ENCODE measurements at regions not wholly inside any gene's neighbourhood (a gene's known extent, or its start where the extent isn't known, plus 50 kb on each side); places are given as distances from the start of the nearest gene placed in this dataset.

- Histone ChIP-seq H3F3A (ENCODE audit: low read depth) (no peaks in the 10 kb centered on the region), H3K9me3 (ENCODE audit: insufficient read depth, low read depth, low read length) (no peaks in the 10 kb centered on the region), H2AFZ (ENCODE audit: low read length) (no peak overlapping the region), H3K4me1 (ENCODE audit: insufficient read depth, low read length, poor library complexity, severe bottlenecking) (no peaks in the 10 kb centered on the region), H3K9me2 (replicated peaks; ENCODE audit: low read depth, low read length) (no peaks in the 10 kb centered on the region), H3K4me3 (ENCODE audit: low read length, poor library complexity, severe bottlenecking) (no peak overlapping the region), H3K4me2 (ENCODE audit: low read depth, low read length, poor library complexity, severe bottlenecking) (no peak overlapping the region), H3K36me3 (ENCODE audit: insufficient read depth, low read length) (no peaks in the 10 kb centered on the region), H3K79me2 (ENCODE audit: insufficient read depth, low read length) (no peaks in the 10 kb centered on the region), H3K9ac (ENCODE audit: low read depth, low read length, poor library complexity, severe bottlenecking) (no peak overlapping the region), H4K20me1 (ENCODE audit: insufficient read depth, low read length, poor library complexity, severe bottlenecking) (no peaks in the 10 kb centered on the region), H3K27me3 (ENCODE audit: insufficient read depth, low read length, poor library complexity, severe bottlenecking) (no peaks in the 10 kb centered on the region)
- no peak for TF ChIP-seq CTCF (conservative IDR thresholded peaks at IDR 0.05; ENCODE audit: low read length)
- TF ChIP-seq EZH2phosphoT487 (IDR thresholded peaks at IDR 0.05; ENCODE audit: borderline replicate concordance): no peak
These were observed 112.6 kb upstream of the ARRDC3 start for GRCh38 chr5:91495699-91496098.

- Histone ChIP-seq H3K36me3 (ENCODE audit: insufficient read depth, low read length) (no peaks in the 10 kb centered on the region), H3K27me3 (ENCODE audit: insufficient read depth, low read length, poor library complexity, severe bottlenecking) (no peaks in the 10 kb centered on the region), H3K9ac (ENCODE audit: low read depth, low read length, poor library complexity, severe bottlenecking) (no peak overlapping the region), H3K4me2 (ENCODE audit: low read depth, low read length, poor library complexity, severe bottlenecking) (no peak overlapping the region), H3K4me1 (ENCODE audit: insufficient read depth, low read length, poor library complexity, severe bottlenecking) (no peaks in the 10 kb centered on the region), H3K9me3 (ENCODE audit: insufficient read depth, low read depth, low read length) (no peaks in the 10 kb centered on the region), H3F3A (ENCODE audit: low read depth) (no peaks in the 10 kb centered on the region), H2AFZ (ENCODE audit: low read length) (no peak overlapping the region), H4K20me1 (ENCODE audit: insufficient read depth, low read length, poor library complexity, severe bottlenecking) (no peaks in the 10 kb centered on the region), H3K4me3 (ENCODE audit: low read length, poor library complexity, severe bottlenecking) (no peak overlapping the region), H3K79me2 (ENCODE audit: insufficient read depth, low read length) (no peaks in the 10 kb centered on the region), H3K9me2 (replicated peaks; ENCODE audit: low read depth, low read length) (no peaks in the 10 kb centered on the region)
- TF ChIP-seq EZH2phosphoT487 (IDR thresholded peaks at IDR 0.05; ENCODE audit: borderline replicate concordance) (no peak), CTCF (conservative IDR thresholded peaks at IDR 0.05; ENCODE audit: low read length) (no peak)
These were observed 111.4 kb upstream of the ARRDC3 start for GRCh38 chr5:91494447-91494996.

GRCh38 chr5:91493086-91493485 is 110.0 kb upstream of the ARRDC3 start:
- Histone ChIP-seq H3K36me3 (ENCODE audit: insufficient read depth, low read length) (no peaks in the 10 kb centered on the region), H4K20me1 (ENCODE audit: insufficient read depth, low read length, poor library complexity, severe bottlenecking) (no peaks in the 10 kb centered on the region), H3K4me1 (ENCODE audit: insufficient read depth, low read length, poor library complexity, severe bottlenecking) (no peaks in the 10 kb centered on the region), H3K4me3 (ENCODE audit: low read length, poor library complexity, severe bottlenecking) (no peak overlapping the region), H2AFZ (ENCODE audit: low read length) (no peak overlapping the region), H3K79me2 (ENCODE audit: insufficient read depth, low read length) (no peaks in the 10 kb centered on the region), H3K27me3 (ENCODE audit: insufficient read depth, low read length, poor library complexity, severe bottlenecking) (no peaks in the 10 kb centered on the region), H3K9ac (ENCODE audit: low read depth, low read length, poor library complexity, severe bottlenecking) (no peak overlapping the region), H3K9me3 (ENCODE audit: insufficient read depth, low read depth, low read length) (no peaks in the 10 kb centered on the region), H3K9me2 (replicated peaks; ENCODE audit: low read depth, low read length) (no peaks in the 10 kb centered on the region), H3K4me2 (ENCODE audit: low read depth, low read length, poor library complexity, severe bottlenecking) (no peak overlapping the region), H3F3A (ENCODE audit: low read depth) (no peaks in the 10 kb centered on the region)
- TF ChIP-seq CTCF (conservative IDR thresholded peaks at IDR 0.05; ENCODE audit: low read length) (no peak), EZH2phosphoT487 (IDR thresholded peaks at IDR 0.05; ENCODE audit: borderline replicate concordance) (no peak)

Data from Loucy (cell line).